Mammary epithelial cell (primary cell): ENCODE measurements at regions not wholly inside any gene's neighbourhood (a gene's known extent, or its start where the extent isn't known, plus 50 kb on each side); places are given as distances from the start of the nearest gene placed in this dataset.

Experiments
- EZH2 ChIP-seq: IDR thresholded peaks from 2 replicates; pipeline ENCODE4 v1.6.1; 2012; ENCODE audit warnings: low read length, inconsistent platforms, borderline replicate concordance
- TF ChIP-seq, protein P1 (sequence below), 2 donors: IDR thresholded peaks in 1 of 2; conservative IDR thresholded peaks in 1 of 2; 2 replicates each; pipeline ENCODE4 v1.5.1; 2011 to 2012; ENCODE audit warnings: inconsistent platforms in 2 of 2, low read length in 2 of 2, mild to moderate bottlenecking in 2 of 2, control low read depth in 1 of 2, low read depth in 1 of 2; ENCODE audit not compliant: insufficient read depth in 1 of 2; ENCODE audit errors: extremely low read depth in 1 of 2

DNA sequence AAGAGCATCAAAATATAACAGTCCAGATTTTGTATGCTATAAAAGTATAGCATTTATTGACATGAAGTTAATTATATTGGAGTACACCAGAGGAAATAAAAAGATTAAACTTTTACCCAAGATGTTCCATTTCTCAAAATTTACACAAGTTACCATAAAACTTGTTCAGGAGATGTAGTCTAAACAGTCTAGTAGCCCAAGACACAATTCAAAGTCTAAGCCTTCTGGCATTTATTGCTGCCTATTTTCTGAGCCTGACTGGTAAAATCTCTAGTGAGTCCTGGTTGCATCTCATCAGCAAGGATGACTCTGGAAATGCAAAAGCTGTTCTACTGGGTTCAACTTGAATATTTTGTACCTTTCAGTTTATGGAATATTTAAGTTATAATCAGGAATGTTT is 468.7 kb downstream of the PDCD6IP start:
- no peak for TF ChIP-seq EZH2
- TF ChIP-seq, protein P1, sequence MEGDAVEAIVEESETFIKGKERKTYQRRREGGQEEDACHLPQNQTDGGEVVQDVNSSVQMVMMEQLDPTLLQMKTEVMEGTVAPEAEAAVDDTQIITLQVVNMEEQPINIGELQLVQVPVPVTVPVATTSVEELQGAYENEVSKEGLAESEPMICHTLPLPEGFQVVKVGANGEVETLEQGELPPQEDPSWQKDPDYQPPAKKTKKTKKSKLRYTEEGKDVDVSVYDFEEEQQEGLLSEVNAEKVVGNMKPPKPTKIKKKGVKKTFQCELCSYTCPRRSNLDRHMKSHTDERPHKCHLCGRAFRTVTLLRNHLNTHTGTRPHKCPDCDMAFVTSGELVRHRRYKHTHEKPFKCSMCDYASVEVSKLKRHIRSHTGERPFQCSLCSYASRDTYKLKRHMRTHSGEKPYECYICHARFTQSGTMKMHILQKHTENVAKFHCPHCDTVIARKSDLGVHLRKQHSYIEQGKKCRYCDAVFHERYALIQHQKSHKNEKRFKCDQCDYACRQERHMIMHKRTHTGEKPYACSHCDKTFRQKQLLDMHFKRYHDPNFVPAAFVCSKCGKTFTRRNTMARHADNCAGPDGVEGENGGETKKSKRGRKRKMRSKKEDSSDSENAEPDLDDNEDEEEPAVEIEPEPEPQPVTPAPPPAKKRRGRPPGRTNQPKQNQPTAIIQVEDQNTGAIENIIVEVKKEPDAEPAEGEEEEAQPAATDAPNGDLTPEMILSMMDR (conservative IDR thresholded peaks at IDR 0.05 in 1 of 2, IDR thresholded peaks at IDR 0.05 in 1 of 2; ENCODE audit: extremely low read depth in 1 of 2, insufficient read depth in 1 of 2, low read depth in 1 of 2, low read length in 2 of 2), result no peak
